IMR-90 (cell line): ENCODE measurements at regions not wholly inside any gene's neighbourhood (a gene's known extent, or its start where the extent isn't known, plus 50 kb on each side); places are given as distances from the start of the nearest gene placed in this dataset.

Experiments
- ATAC-seq: fragments of 200-7000 bp; cut with Tn5 transposase; 2 replicates; pipeline ENCODE4 v1.9.1; 2020; ENCODE audit warnings: low read depth, mild to moderate bottlenecking, moderate library complexity
- BruUV-seq: library from RNA; stranded (reverse); fragments of 400-500 nt; replicated peaks from 2 replicates; lab custom pipeline; 2021; lab: Mats Ljungman, UMichigan
- CTCF ChIA-PET: fragments of 300-600 bp; formaldehyde crosslinking; extraction: SDS; loops from one replicate; lab custom pipeline; 2021; ENCODE audit warnings: antibody characterized with exemption; lab: Yijun Ruan, JAX
- POLR2A ChIA-PET: fragments of 300-600 bp; sonication (Branson Sonifier 250); formaldehyde crosslinking; loops from one replicate; lab custom pipeline; 2022; ENCODE audit warnings: antibody characterized with exemption; ENCODE audit not compliant: unreplicated experiment; lab: Charles Lee
- DNase-seq: peaks from one replicate; pipeline ENCODE4 v3.0.0; 2013
- H2AFZ ChIP-seq: replicated peaks from 2 replicates; pipeline ENCODE3; 2013; ENCODE audit warnings: low read length, mild to moderate bottlenecking; ENCODE audit not compliant: poor library complexity
- H2AK5ac ChIP-seq: 2 replicates; pipeline ENCODE4 v1.6.1; 2013; ENCODE audit warnings: low read depth, low read length, inconsistent platforms
- H2AK9ac ChIP-seq: replicated peaks from 2 replicates; pipeline ENCODE3; 2013; ENCODE audit warnings: mild to moderate bottlenecking, low read depth, low read length, moderate library complexity; ENCODE audit not compliant: poor library complexity
- H2BK120ac ChIP-seq: 2 replicates; pipeline ENCODE4 v1.6.1; 2013; ENCODE audit warnings: low read depth, low read length, inconsistent platforms
- H2BK15ac ChIP-seq: 3 replicates; pipeline ENCODE4 v1.6.1; 2013; ENCODE audit warnings: low read depth, low read length, inconsistent platforms
- H2BK20ac ChIP-seq: 2 replicates; pipeline ENCODE4 v1.6.1; 2013; ENCODE audit warnings: low read depth, mild to moderate bottlenecking, inconsistent platforms, low read length, moderate library complexity
- H2BK5ac ChIP-seq: 2 replicates; pipeline ENCODE4 v1.6.1; 2013; ENCODE audit warnings: mild to moderate bottlenecking, low read depth, low read length, inconsistent platforms; ENCODE audit not compliant: poor library complexity, severe bottlenecking
- H3K14ac ChIP-seq: replicated peaks from 2 replicates; pipeline ENCODE4 v1.6.1; 2013; ENCODE audit warnings: low read depth, low read length, inconsistent platforms
- H3K18ac ChIP-seq: 2 replicates; pipeline ENCODE4 v1.6.1; 2013; ENCODE audit warnings: low read depth, low read length, control low read depth
- H3K23ac ChIP-seq: 2 replicates; pipeline ENCODE4 v1.6.1; 2013; ENCODE audit warnings: low read depth, low read length, inconsistent platforms
- H3K27ac ChIP-seq: 2 replicates; pipeline ENCODE4 v1.5.1; 2013; ENCODE audit warnings: mild to moderate bottlenecking, control low read depth, low read length; ENCODE audit not compliant: insufficient read depth
- H3K27me3 ChIP-seq: 2 replicates; pipeline ENCODE4 v1.6.1; 2013; ENCODE audit warnings: low read length; ENCODE audit not compliant: control insufficient read depth, insufficient read depth
- H3K36me3 ChIP-seq: 2 replicates; pipeline ENCODE4 v1.6.1; 2013; ENCODE audit warnings: low read length, mixed read lengths; ENCODE audit not compliant: control insufficient read depth, insufficient read depth
- H3K4ac ChIP-seq: 2 replicates; pipeline ENCODE4 v1.6.1; 2013; ENCODE audit warnings: low read depth, low read length, inconsistent platforms
- H3K4me1 ChIP-seq: 2 replicates; pipeline ENCODE4 v1.6.1; 2013; ENCODE audit warnings: low read length, mixed read lengths; ENCODE audit not compliant: control insufficient read depth, insufficient read depth
- H3K4me2 ChIP-seq: 2 replicates; pipeline ENCODE4 v1.6.1; 2013; ENCODE audit warnings: low read depth, mild to moderate bottlenecking, control low read depth, low read length, moderate library complexity
- H3K4me3 ChIP-seq: 2 replicates; pipeline ENCODE4 v1.5.1; 2013; ENCODE audit warnings: low read depth, mild to moderate bottlenecking, control low read depth, low read length, moderate library complexity; ENCODE audit not compliant: insufficient read depth
- H3K56ac ChIP-seq: 2 replicates; pipeline ENCODE4 v1.6.1; 2013; ENCODE audit warnings: low read length, inconsistent platforms; ENCODE audit not compliant: insufficient read depth; ENCODE audit errors: extremely low read depth
- H3K79me1 ChIP-seq, 2 experiments: 2 replicates each; pipeline ENCODE4 v1.6.1; 2013; ENCODE audit warnings: low read length in 2 of 2, inconsistent platforms in 1 of 2, low read depth in 1 of 2
- H3K9ac ChIP-seq: 2 replicates; pipeline ENCODE4 v1.6.1; 2013; ENCODE audit warnings: low read depth, low read length, control low read depth
- H3K9me1 ChIP-seq: 2 replicates; pipeline ENCODE4 v1.6.1; 2013; ENCODE audit warnings: low read length, inconsistent platforms; ENCODE audit not compliant: insufficient read depth
- H3K9me3 ChIP-seq: 2 replicates; pipeline ENCODE4 v1.6.1; 2013; ENCODE audit warnings: low read length; ENCODE audit not compliant: control insufficient read depth, insufficient read depth
- H4K20me1 ChIP-seq: 2 replicates; pipeline ENCODE4 v1.6.1; 2013; ENCODE audit warnings: low read length, inconsistent platforms; ENCODE audit not compliant: insufficient read depth
- H4K5ac ChIP-seq: 2 replicates; pipeline ENCODE4 v1.6.1; 2013; ENCODE audit warnings: mild to moderate bottlenecking, low read depth, low read length, control low read depth
- H4K8ac ChIP-seq, 2 experiments: 2 replicates each; pipeline ENCODE4 v1.6.1; 2013; ENCODE audit warnings: low read depth in 2 of 2, low read length in 2 of 2, control low read depth in 1 of 2, inconsistent platforms in 1 of 2
- H4K91ac ChIP-seq: 2 replicates; pipeline ENCODE4 v1.6.1; 2013; ENCODE audit warnings: low read depth, low read length, inconsistent platforms; ENCODE audit not compliant: insufficient read depth
- MAFK ChIP-seq: IDR thresholded peaks from 2 replicates; pipeline ENCODE4 v1.6.1; 2012; ENCODE audit warnings: low read depth, low read length, improper control_type of control experiment
- MAZ ChIP-seq: IDR thresholded peaks from 2 replicates; pipeline ENCODE4 v1.6.1; 2012; ENCODE audit warnings: low read depth, mild to moderate bottlenecking, low read length, improper control_type of control experiment, moderate library complexity, borderline replicate concordance
- WGBS, 2 experiments: methylation state at CpG; one replicate each; pipeline versions ENCODE4 v1.1.5 to v1.1.7; 2013; ENCODE audit warnings: missing lambda C conversion rate in 2 of 2; ENCODE audit not compliant: insufficient read length in 1 of 2; ENCODE audit errors: extremely low coverage in 2 of 2; 5-methylcytosine and 5-hydroxymethylcytosine counted together
- dilution Hi-C: fragments of 300-500 bp; cut with HindIII; formaldehyde crosslinking; loops from one replicate; pipeline ENCODE4 v1.14.3; 2018; ENCODE audit warnings: low sequenced_read_pairs; ENCODE audit not compliant: unreplicated experiment
- in situ Hi-C: fragments of 300-500 bp; cut with MboI; formaldehyde crosslinking; loops from 3 replicates; pipeline ENCODE4 v1.14.3; 2019; ENCODE audit warnings: low sequenced_read_pairs, inconsistent platforms, mixed read lengths
- intact Hi-C: fragments of 100-400 bp; cut with micrococcal nuclease; formaldehyde crosslinking; loops from 2 replicates; pipeline ENCODE4 v1.10.0; 2022

DNA sequence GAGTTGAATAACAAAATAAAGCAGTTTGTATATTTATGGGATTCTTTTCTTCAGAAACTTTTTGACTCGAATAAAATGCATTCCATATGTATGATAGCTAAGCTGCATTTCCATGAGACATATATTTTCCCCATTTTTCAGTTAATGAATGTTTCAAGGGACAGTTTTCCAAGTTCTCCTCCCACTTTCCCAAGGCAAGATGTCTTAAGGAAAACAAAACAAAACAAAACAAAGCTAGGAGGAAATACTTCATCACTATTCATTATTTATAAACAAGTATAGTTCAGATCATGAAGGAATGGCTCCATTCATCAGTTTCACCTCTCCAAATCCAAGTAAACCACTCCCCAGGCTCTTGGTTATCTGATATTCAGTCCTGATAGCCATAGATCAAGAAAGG is 261.0 kb downstream of the WDR11 start:
- no peak overlapping the region for H2AFZ ChIP-seq
- H4K5ac ChIP-seq: no peak overlapping the region
- no peak overlapping the region for H2BK15ac ChIP-seq
- no peaks in the 10 kb centered on the region for H3K27me3 ChIP-seq
- TF ChIP-seq MAZ: no peak
- no peak for TF ChIP-seq MAFK
- no peak overlapping the region for H3K23ac ChIP-seq
- H3K9ac ChIP-seq: no peak overlapping the region
- H3K36me3 ChIP-seq: no peaks in the 10 kb centered on the region
- H4K91ac ChIP-seq: no peak overlapping the region
- H4K20me1 ChIP-seq: no peaks in the 10 kb centered on the region
- no peaks in the 10 kb centered on the region for H3K4me1 ChIP-seq
- no CpG with 5 or more reads among the region's 1 CpG for WGBS, 2 experiments
- no peaks in the 10 kb centered on the region for H3K79me1 ChIP-seq
- H3K4me3 ChIP-seq: no peak overlapping the region
- H2BK5ac ChIP-seq: no peak overlapping the region
- H2AK5ac ChIP-seq: no peak overlapping the region
- no peak overlapping the region for H3K4me2 ChIP-seq
- no peak overlapping the region for H2BK120ac ChIP-seq
- in situ Hi-C loops: no loop called here
- no peak overlapping the region for H3K27ac ChIP-seq
- ChIA-PET CTCF (no interaction called here), POLR2A (no interaction called here)
- dilution Hi-C loops: no loop called here
- H3K18ac ChIP-seq: no peak overlapping the region
- DNase-seq (no peak), ATAC-seq (no peak)
- H3K4ac ChIP-seq: no peak overlapping the region
- intact Hi-C loops: no loop called here
- no peak overlapping the region for H4K8ac ChIP-seq
- no peak overlapping the region for H2AK9ac ChIP-seq
- no peak overlapping the region for H2BK20ac ChIP-seq
- H3K9me1 ChIP-seq: no peaks in the 10 kb centered on the region
- peaks cover 18% of the 10 kb centered on the region for H3K9me3 ChIP-seq
- no peak overlapping the region for H3K14ac ChIP-seq
- no peak overlapping the region for H3K56ac ChIP-seq
- no TSS peak for BruUV-seq
